Stimulated activated CD4-positive, alpha-beta T cell treated with anti-CD3 and anti-CD28 coated beads, Interleukin-2, amount 100 ng/mL, for 48 hours (primary cell): ENCODE measurements at regions not wholly inside any gene's neighbourhood (a gene's known extent, or its start where the extent isn't known, plus 50 kb on each side); places are given as distances from the start of the nearest gene placed in this dataset.
"Not testable (repeated sequence)": the region's sequence is repeated elsewhere in the genome, so short reads cannot be mapped to it uniquely, and the experiment has no call there.

Source experiments
- DNase-seq, 2 donors: peaks; one replicate each; pipeline ENCODE4 v3.0.0-alpha.2; 2020

- DNase-seq = no peak
These were observed 412.4 kb downstream of the BUD13 start for GRCh38 chr11:116360221-116360941.

GRCh38 chr11:116357784-116358544 is 414.8 kb downstream of the BUD13 start:
- peak in 1 of 2 donors; percentile 1 for DNase-seq

GRCh38 chr11:116356451-116356850 is 416.3 kb downstream of the BUD13 start:
- DNase-seq = no peak

GRCh38 chr11:116355104-116355503 is 417.7 kb downstream of the BUD13 start:
- no peak for DNase-seq

GRCh38 chr11:116353589-116353988 is 419.2 kb downstream of the BUD13 start:
- no peak for DNase-seq

GRCh38 chr11:116352881-116353280 is 419.9 kb downstream of the BUD13 start:
- DNase-seq = no peak

GRCh38 chr11:116348226-116348625 is 424.6 kb downstream of the BUD13 start:
- DNase-seq = no peak

- DNase-seq = no peak
These were observed 427.2 kb downstream of the BUD13 start for GRCh38 chr11:116345575-116345974.

GRCh38 chr11:116344601-116345000 is 428.2 kb downstream of the BUD13 start:
- DNase-seq = no peak

- no peak for DNase-seq
These were observed 429.5 kb downstream of the BUD13 start for GRCh38 chr11:116343270-116343669.

GRCh38 chr11:116342148-116342547 is 430.6 kb downstream of the BUD13 start:
- no peak for DNase-seq

GRCh38 chr11:116339306-116340098 is 433.3 kb downstream of the BUD13 start:
- DNase-seq = no peak

GRCh38 chr11:116338500-116338899 is 434.3 kb downstream of the BUD13 start:
- DNase-seq = not testable (repeated sequence)

- no peak for DNase-seq
These were observed 436.2 kb downstream of the BUD13 start for GRCh38 chr11:116336540-116336939.

- no peak for DNase-seq
These were observed 436.9 kb downstream of the BUD13 start for GRCh38 chr11:116335891-116336290.

GRCh38 chr11:116335078-116335477 is 437.7 kb downstream of the BUD13 start:
- DNase-seq = no peak

GRCh38 chr11:116334596-116334995 is 438.2 kb downstream of the BUD13 start:
- no peak for DNase-seq

GRCh38 chr11:116333001-116333535 is 439.7 kb downstream of the BUD13 start:
- DNase-seq = no peak

- no peak for DNase-seq
These were observed 440.4 kb downstream of the BUD13 start for GRCh38 chr11:116332391-116332790.

GRCh38 chr11:116331381-116331780 is 441.4 kb downstream of the BUD13 start:
- no peak for DNase-seq

- DNase-seq = no peak
These were observed 442.2 kb downstream of the BUD13 start for GRCh38 chr11:116330439-116331185.

- DNase-seq = no peak
These were observed 443.3 kb downstream of the BUD13 start for GRCh38 chr11:116329354-116330090.
